Transverse colon (tissue), 4 donors: ENCODE measurements at regions not wholly inside any gene's neighbourhood (a gene's known extent, or its start where the extent isn't known, plus 50 kb on each side); places are given as distances from the start of the nearest gene placed in this dataset.

Experiments used
- DNase-seq: peaks from one replicate; pipeline ENCODE4 v3.0.0-alpha.2; 2019
- H3K27ac ChIP-seq, 4 donors: fragments of 200-600 bp; sonication (generic); 2 replicates each; pipeline ENCODE4 v1.5.1; 2016 to 2018; ENCODE audit warnings: inconsistent platforms in 4 of 4
- H3K27me3 ChIP-seq: fragments of 200-600 bp; sonication (generic); 2 replicates; pipeline ENCODE4 v1.5.1; 2017; ENCODE audit warnings: inconsistent platforms
- H3K36me3 ChIP-seq, 4 donors: fragments of 200-600 bp; sonication (generic); 2 replicates each; pipeline ENCODE4 v1.5.1; 2017 to 2019; ENCODE audit warnings: inconsistent platforms in 4 of 4
- H3K4me1 ChIP-seq, 4 donors: fragments of 200-600 bp; sonication (generic); 2 replicates each; pipeline ENCODE4 v1.5.1; 2017 to 2020; ENCODE audit warnings: inconsistent platforms in 4 of 4
- H3K4me3 ChIP-seq, 4 donors: fragments of 200-600 bp; sonication (generic); 1 replicate in 1 of 4; 2 replicates in 3 of 4; pipeline versions ENCODE4 v1.5.1 to v1.6.1; 2017 to 2019; ENCODE audit warnings: inconsistent platforms in 4 of 4
- H3K9me3 ChIP-seq, 2 donors: fragments of 200-600 bp; sonication (generic); 2 replicates each; pipeline ENCODE4 v1.5.1; 2017 to 2019; ENCODE audit warnings: inconsistent platforms in 2 of 2
- EP300 ChIP-seq: sonication (generic); formaldehyde crosslinking; IDR thresholded peaks from one replicate; pipeline ENCODE4 v1.6.1; 2017; ENCODE audit warnings: antibody characterized with exemption, low read depth
- POLR2A ChIP-seq: fragments of 450-650 bp; IDR thresholded peaks from one replicate; pipeline ENCODE4 v1.6.1; 2016; ENCODE audit warnings: antibody characterized with exemption, mild to moderate bottlenecking, moderate library complexity
- POLR2AphosphoS5 ChIP-seq, 3 donors: sonication (generic); formaldehyde crosslinking; IDR thresholded peaks; one replicate each; pipeline ENCODE4 v1.6.1; 2016; ENCODE audit warnings: antibody characterized with exemption in 3 of 3
- WGBS, 2 donors: methylation state at CpG; one replicate each; pipeline ENCODE4 v1.1.5; 2018; ENCODE audit warnings: low coverage in 1 of 2; 5-methylcytosine and 5-hydroxymethylcytosine counted together
- in situ Hi-C, 4 donors: fragments of 200-750 bp; cut with MboI; loops; one replicate each; pipeline versions ENCODE4 v1.15.0 to v1.15.1; 2017; ENCODE audit warnings: low sequenced_read_pairs in 3 of 4, low pct_ligation_motif_present in 1 of 4, low pct_unique_long_range_greater_than_20kb in 1 of 4
- intact Hi-C: fragments of 100-400 bp; cut with DNase I; formaldehyde crosslinking; loops from one replicate; pipeline ENCODE4 v1.15.1; 2023; ENCODE audit warnings: low total_unique reads
- TF ChIP-seq, protein P1 (sequence below), 5 experiments: fragments of 200-600 bp in 3 of 5; fragments of 450-650 bp in 2 of 5; sonication (generic) in 3 of 5; IDR thresholded peaks; 1 replicate in 2 of 5; 2 replicates in 3 of 5; pipeline ENCODE4 v1.5.1; 2016 to 2017; ENCODE audit warnings: antibody characterized with exemption in 5 of 5, inconsistent platforms in 3 of 5, mild to moderate bottlenecking in 2 of 5, moderate library complexity in 1 of 5

DNA sequence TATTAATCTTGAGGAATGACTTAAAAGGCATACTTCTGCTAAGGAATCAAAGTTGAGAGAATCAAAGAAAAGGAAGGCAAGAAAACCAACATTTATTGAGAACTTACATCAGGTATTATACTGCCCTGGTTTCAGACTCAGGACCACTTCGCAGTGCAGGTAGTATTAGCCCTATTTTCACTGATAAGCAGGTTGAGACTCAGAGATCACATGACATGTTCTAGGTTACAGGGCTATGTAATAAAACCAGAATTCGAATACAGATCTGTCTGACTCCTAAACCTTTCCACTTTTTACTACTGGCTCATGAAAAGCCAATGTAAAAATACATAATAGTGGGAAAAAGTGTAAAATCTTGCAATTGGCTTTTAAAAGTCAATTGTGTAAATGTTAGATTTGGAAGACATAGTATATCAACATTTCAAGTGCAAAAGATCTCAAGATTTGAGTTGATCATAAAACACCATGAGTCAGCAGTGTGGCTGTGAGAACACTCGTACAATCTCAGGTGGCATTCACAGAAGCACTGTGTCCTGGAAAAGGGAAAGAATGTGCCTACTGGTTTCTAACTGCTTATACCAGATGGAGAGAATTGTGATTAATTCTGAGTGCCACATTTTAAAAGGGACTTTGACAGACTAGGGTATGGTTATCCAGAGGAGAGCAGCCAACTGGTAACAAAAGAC lies 195.8 kb upstream of the MKLN1 start:
- Histone ChIP-seq H3K4me3 (no peak overlapping the region), H3K27me3 (no peaks in the 10 kb centered on the region), H3K4me1 (no peaks in the 10 kb centered on the region), H3K36me3 (no peaks in the 10 kb centered on the region), H3K9me3 (no peaks in the 10 kb centered on the region), H3K27ac (no peak overlapping the region)
- in situ Hi-C loops, result no loop called here
- no peak for TF ChIP-seq POLR2AphosphoS5 (IDR thresholded peaks at IDR 0.05)
- TF ChIP-seq, protein P1, sequence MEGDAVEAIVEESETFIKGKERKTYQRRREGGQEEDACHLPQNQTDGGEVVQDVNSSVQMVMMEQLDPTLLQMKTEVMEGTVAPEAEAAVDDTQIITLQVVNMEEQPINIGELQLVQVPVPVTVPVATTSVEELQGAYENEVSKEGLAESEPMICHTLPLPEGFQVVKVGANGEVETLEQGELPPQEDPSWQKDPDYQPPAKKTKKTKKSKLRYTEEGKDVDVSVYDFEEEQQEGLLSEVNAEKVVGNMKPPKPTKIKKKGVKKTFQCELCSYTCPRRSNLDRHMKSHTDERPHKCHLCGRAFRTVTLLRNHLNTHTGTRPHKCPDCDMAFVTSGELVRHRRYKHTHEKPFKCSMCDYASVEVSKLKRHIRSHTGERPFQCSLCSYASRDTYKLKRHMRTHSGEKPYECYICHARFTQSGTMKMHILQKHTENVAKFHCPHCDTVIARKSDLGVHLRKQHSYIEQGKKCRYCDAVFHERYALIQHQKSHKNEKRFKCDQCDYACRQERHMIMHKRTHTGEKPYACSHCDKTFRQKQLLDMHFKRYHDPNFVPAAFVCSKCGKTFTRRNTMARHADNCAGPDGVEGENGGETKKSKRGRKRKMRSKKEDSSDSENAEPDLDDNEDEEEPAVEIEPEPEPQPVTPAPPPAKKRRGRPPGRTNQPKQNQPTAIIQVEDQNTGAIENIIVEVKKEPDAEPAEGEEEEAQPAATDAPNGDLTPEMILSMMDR (IDR thresholded peaks at IDR 0.05), result no peak
- no peak for TF ChIP-seq EP300
- no peak for TF ChIP-seq POLR2A
- WGBS, 2 donors, result 83 to 87% methylated on average over 3 of the region's 3 CpGs
- no peak for DNase-seq
- intact Hi-C loops, result no loop called here

DNA sequence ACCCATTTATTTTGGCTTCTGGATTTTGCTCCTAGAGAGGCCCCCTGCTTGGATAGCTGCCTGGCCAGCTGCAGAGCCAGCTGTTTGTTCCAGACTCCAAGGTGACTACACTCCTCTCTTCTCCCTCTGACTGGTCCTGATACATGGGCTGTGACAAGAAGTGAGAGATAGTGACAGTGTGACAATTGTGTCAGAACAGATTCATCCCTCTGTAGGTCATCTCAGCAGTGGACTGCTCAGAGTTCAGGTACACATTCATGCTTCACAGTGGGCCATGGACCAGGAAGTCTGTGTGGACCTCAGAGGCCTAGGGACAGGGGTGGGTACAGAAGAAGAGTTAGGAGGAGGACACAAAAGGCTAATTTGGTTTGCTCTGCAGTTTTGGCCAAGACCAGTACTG lies 188.2 kb upstream of the MKLN1 start:
- DNase-seq, result no peak
- Histone ChIP-seq H3K27ac (no peak overlapping the region), H3K36me3 (no peaks in the 10 kb centered on the region), H3K27me3 (no peaks in the 10 kb centered on the region), H3K9me3 (no peaks in the 10 kb centered on the region), H3K4me1 (no peaks in the 10 kb centered on the region), H3K4me3 (no peak overlapping the region)
- TF ChIP-seq POLR2A, result no peak
- no peak for TF ChIP-seq POLR2AphosphoS5 (IDR thresholded peaks at IDR 0.05)
- in situ Hi-C loops, result no loop called here
- intact Hi-C loops, result no loop called here

DNA sequence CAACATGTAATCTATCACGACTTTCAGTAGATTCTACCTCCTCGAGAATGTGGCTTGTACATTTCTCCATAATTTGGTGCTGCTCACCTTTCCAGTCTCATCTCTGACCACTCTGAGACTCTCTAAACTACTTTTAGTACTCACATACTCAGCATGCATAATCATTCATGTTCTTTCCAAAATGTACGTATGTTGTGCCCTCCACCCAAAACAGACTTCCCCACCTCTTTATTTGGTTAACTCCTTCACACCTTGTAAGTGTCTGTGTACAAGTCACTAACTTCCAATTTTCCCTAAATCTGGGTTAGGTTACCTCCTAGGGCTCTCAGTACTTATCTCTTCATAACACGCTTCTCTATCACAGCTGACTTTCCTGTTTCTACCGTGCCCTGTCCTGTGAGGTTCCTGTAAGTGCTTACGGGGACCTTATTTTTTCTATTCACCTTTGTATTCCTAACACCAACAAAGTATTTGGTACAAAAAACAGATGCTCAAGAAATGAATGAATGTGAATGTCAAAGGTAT lies 186.2 kb upstream of the MKLN1 start:
- Histone ChIP-seq H3K4me1 (no peaks in the 10 kb centered on the region), H3K4me3 (no peak overlapping the region), H3K27me3 (no peaks in the 10 kb centered on the region), H3K36me3 (no peaks in the 10 kb centered on the region), H3K9me3 (no peaks in the 10 kb centered on the region), H3K27ac (no peak overlapping the region)
- TF ChIP-seq EP300 (no peak), POLR2A (no peak), POLR2AphosphoS5 (IDR thresholded peaks at IDR 0.05) (no peak)
- TF ChIP-seq, protein P1 (IDR thresholded peaks at IDR 0.05), result no peak
- intact Hi-C loops (no loop called here), in situ Hi-C loops (no loop called here)
- DNase-seq, result no peak
- WGBS, 2 donors, result 90 to 91% methylated on average over 6 of the region's 6 CpGs

DNA sequence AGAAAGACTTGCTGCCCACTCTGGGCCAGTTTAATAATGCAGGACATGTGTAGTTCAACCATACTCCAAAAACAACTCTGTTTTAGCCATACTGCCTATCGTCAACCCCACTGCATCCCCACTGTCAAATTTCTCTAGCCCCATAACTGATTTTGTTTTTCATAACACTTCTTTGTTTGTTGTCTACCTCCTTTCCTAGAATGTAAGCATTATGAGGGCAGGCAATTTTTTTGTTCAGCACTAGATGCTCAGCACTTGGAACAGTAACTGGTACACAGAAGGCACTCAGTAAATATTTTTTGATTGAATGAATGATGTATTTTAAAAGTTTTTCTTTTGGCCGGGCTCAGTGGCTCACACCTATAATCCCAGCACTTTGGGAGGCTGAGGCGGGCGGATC lies 183.8 kb upstream of the MKLN1 start:
- WGBS, 2 donors, result 98 to 100% methylated on average over 1 to 4 of the region's 4 CpGs
- no peak overlapping the region for H3K27ac ChIP-seq
- TF ChIP-seq EP300 (no peak), POLR2A (no peak), POLR2AphosphoS5 (IDR thresholded peaks at IDR 0.05) (no peak)
- TF ChIP-seq, protein P1 (IDR thresholded peaks at IDR 0.05), result no peak
- no peaks in the 10 kb centered on the region for H3K9me3 ChIP-seq
- H3K36me3 ChIP-seq, result no peaks in the 10 kb centered on the region
- intact Hi-C loops, result no loop called here
- H3K4me1 ChIP-seq, result no peaks in the 10 kb centered on the region
- no peak overlapping the region for H3K4me3 ChIP-seq
- DNase-seq, result no peak
- in situ Hi-C loops, result no loop called here
- H3K27me3 ChIP-seq, result no peaks in the 10 kb centered on the region

DNA sequence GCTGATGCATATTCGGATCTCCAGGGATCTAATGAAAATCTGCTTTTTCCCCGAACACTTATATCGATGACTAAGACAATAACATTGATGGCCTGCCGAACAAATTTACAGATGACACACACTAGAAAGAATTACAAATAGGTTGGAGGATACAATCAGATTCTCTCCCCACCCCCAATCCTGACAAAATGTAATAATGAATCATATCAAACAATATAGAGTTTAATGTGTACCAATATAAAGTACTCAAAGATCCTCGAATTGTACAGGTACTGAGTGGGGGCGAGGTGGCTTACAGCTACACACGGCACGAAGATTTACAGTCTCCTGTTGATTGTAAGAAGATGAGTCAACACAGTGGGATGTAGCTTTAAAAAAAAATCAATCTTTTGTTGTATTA lies 182.7 kb upstream of the MKLN1 start:
- Histone ChIP-seq H3K27me3 (no peaks in the 10 kb centered on the region), H3K4me1 (no peaks in the 10 kb centered on the region), H3K9me3 (no peaks in the 10 kb centered on the region), H3K4me3 (no peak overlapping the region), H3K36me3 (no peaks in the 10 kb centered on the region), H3K27ac (no peak overlapping the region)
- in situ Hi-C loops, result no loop called here
- intact Hi-C loops, result no loop called here
- WGBS, 2 donors, result 84 to 86% methylated on average over 8 of the region's 8 CpGs
- TF ChIP-seq, protein P1 (IDR thresholded peaks at IDR 0.05), result no peak
- TF ChIP-seq POLR2AphosphoS5 (IDR thresholded peaks at IDR 0.05) (no peak), EP300 (no peak), POLR2A (no peak)
- DNase-seq, result no peak
